GM12878 (cell line): ENCODE measurements at regions not wholly inside any gene's neighbourhood (a gene's known extent, or its start where the extent isn't known, plus 50 kb on each side); places are given as distances from the start of the nearest gene placed in this dataset.

Source experiments
- ATAC-seq: fragments of 200-7000 bp; cut with Tn5 transposase; 3 replicates; pipeline ENCODE4 v1.9.1; 2020; ENCODE audit warnings: mild to moderate bottlenecking, moderate library complexity
- BruUV-seq: library from RNA; stranded (reverse); fragments of 400-500 nt; replicated peaks from 2 replicates; lab custom pipeline; 2021; lab: Mats Ljungman, UMichigan
- CTCF ChIA-PET: fragments of 300-600 bp; sonication (Branson Sonifier 250); formaldehyde crosslinking; extraction: SDS; loops from one replicate; lab custom pipeline; 2021; ENCODE audit warnings: inconsistent platforms; lab: Yijun Ruan, JAX
- POLR2A ChIA-PET: fragments of 350-600 bp; formaldehyde crosslinking; extraction: SDS; loops from one replicate; lab custom pipeline; 2021; ENCODE audit warnings: inconsistent platforms; lab: Charles Lee
- RAD21 ChIA-PET: fragments of 300-600 bp; sonication (Branson Sonifier 250); formaldehyde crosslinking; loops from one replicate; lab custom pipeline; 2023; ENCODE audit warnings: antibody characterized with exemption; ENCODE audit not compliant: unreplicated experiment; lab: Charles Lee
- SMC1A ChIA-PET: fragments of 300-600 bp; sonication (Branson Sonifier 250); formaldehyde crosslinking; loops from one replicate; lab custom pipeline; 2023; ENCODE audit not compliant: unreplicated experiment, uncharacterized antibody; lab: Charles Lee
- DNase-seq: peaks from one replicate; pipeline ENCODE4 v3.0.0-alpha.2; 2011; ENCODE audit warnings: low read depth, low spot score
- FAIRE-seq: peaks from 3 replicates; lab custom pipeline; 2011; peaks lifted over from hg19 to GRCh38; lab: Jason Lieb, UNC
- H2AFZ ChIP-seq: 2 replicates; pipeline ENCODE4 v1.6.0; 2011; ENCODE audit warnings: low read depth, low read length, control low read depth; ENCODE audit not compliant: control insufficient read depth
- H3K27ac ChIP-seq: 2 replicates; pipeline ENCODE4 v1.5.1; 2011; ENCODE audit warnings: control low read depth; ENCODE audit not compliant: control insufficient read depth, insufficient read depth
- H3K27me3 ChIP-seq, 2 experiments: replicated peaks in 1 of 2; 2 replicates each; pipeline versions ENCODE4 v1.6.0 to v1.6.1; 2011; ENCODE audit warnings: low read length in 1 of 2; ENCODE audit not compliant: control insufficient read depth in 2 of 2, insufficient read depth in 2 of 2
- H3K36me3 ChIP-seq, 2 experiments: 2 replicates each; pipeline ENCODE4 v1.5.1; 2011; ENCODE audit warnings: low read length in 1 of 2; ENCODE audit not compliant: control insufficient read depth in 2 of 2, insufficient read depth in 2 of 2
- H3K4me1 ChIP-seq: 2 replicates; pipeline ENCODE4 v1.6.1; 2011; ENCODE audit warnings: mild to moderate bottlenecking, low read length, moderate library complexity, mixed read lengths; ENCODE audit not compliant: control insufficient read depth, insufficient read depth
- H3K4me2 ChIP-seq: 2 replicates; pipeline ENCODE4 v1.6.0; 2011; ENCODE audit warnings: control low read depth; ENCODE audit not compliant: control insufficient read depth, insufficient read depth
- H3K4me3 ChIP-seq: fragments of 200-600 bp; sonication (generic); 2 replicates; pipeline ENCODE4 v1.5.1; 2016
- H3K79me2 ChIP-seq: 2 replicates; pipeline ENCODE4 v1.6.0; 2011; ENCODE audit warnings: low read length; ENCODE audit not compliant: control insufficient read depth, insufficient read depth
- H3K9ac ChIP-seq: 2 replicates; pipeline ENCODE4 v1.8.0; 2011; ENCODE audit warnings: low read length, control low read depth, mixed read lengths; ENCODE audit not compliant: control insufficient read depth, insufficient read depth
- H3K9me3 ChIP-seq: replicated peaks from 3 replicates; pipeline ENCODE4 v1.5.1; 2011; ENCODE audit warnings: mild to moderate bottlenecking, low read length; ENCODE audit not compliant: control insufficient read depth, insufficient read depth
- H4K20me1 ChIP-seq: 2 replicates; pipeline ENCODE4 v1.6.0; 2011; ENCODE audit not compliant: control insufficient read depth, insufficient read depth
- ASH2L ChIP-seq: fragments of 300-600, 200-600 bp; sonication (generic); IDR thresholded peaks from 2 replicates; pipeline ENCODE4 v1.6.1; 2017; ENCODE audit warnings: low read depth, mild to moderate bottlenecking, borderline replicate concordance
- ATF7 ChIP-seq: fragments of 450-650 bp; IDR thresholded peaks from 2 replicates; pipeline ENCODE4 v1.6.1; 2016; ENCODE audit warnings: low read depth, mild to moderate bottlenecking
- EP300 ChIP-seq, 2 experiments: fragments of 150-350 bp in 1 of 2; IDR thresholded peaks; 2 replicates each; pipeline ENCODE4 v1.6.1; 2011 to 2012; ENCODE audit warnings: low read depth in 2 of 2, low read length in 2 of 2, borderline replicate concordance in 1 of 2, improper control_type of control experiment in 1 of 2, inconsistent platforms in 1 of 2; ENCODE audit not compliant: control insufficient read depth in 1 of 2
- GABPA ChIP-seq: IDR thresholded peaks from 2 replicates; pipeline ENCODE4 v1.6.1; 2014; ENCODE audit warnings: antibody characterized with exemption, low read depth, mild to moderate bottlenecking, inconsistent platforms
- IKZF1 ChIP-seq: fragments of 450-650 bp; conservative IDR thresholded peaks from 2 replicates; pipeline ENCODE4 v1.6.1; 2017; ENCODE audit warnings: antibody characterized with exemption, mild to moderate bottlenecking
- MTA3 ChIP-seq: IDR thresholded peaks from 2 replicates; pipeline ENCODE4 v1.6.1; 2012; ENCODE audit warnings: low read length, inconsistent platforms, borderline replicate concordance
- NR2C2 ChIP-seq: IDR thresholded peaks from 2 replicates; pipeline ENCODE4 v1.6.1; 2011; ENCODE audit warnings: borderline replicate concordance, low read depth; ENCODE audit not compliant: control insufficient read depth, insufficient read length
- PAX5 ChIP-seq: IDR thresholded peaks from 2 replicates; pipeline ENCODE4 v1.6.1; 2011; ENCODE audit warnings: low read depth, low read length, borderline replicate concordance
- PAX8 ChIP-seq: fragments of 450-650 bp; IDR thresholded peaks from 2 replicates; pipeline ENCODE4 v1.6.1; 2017; ENCODE audit warnings: mild to moderate bottlenecking, moderate library complexity
- PML ChIP-seq: IDR thresholded peaks from 2 replicates; pipeline ENCODE4 v1.6.1; 2012; ENCODE audit warnings: low read length, inconsistent platforms
- RFX5 ChIP-seq: IDR thresholded peaks from 2 replicates; pipeline ENCODE4 v1.6.1; 2011; ENCODE audit warnings: low read depth, low read length, improper control_type of control experiment
- RUNX3 ChIP-seq: IDR thresholded peaks from 2 replicates; pipeline ENCODE4 v1.6.1; 2012; ENCODE audit warnings: low read length, inconsistent platforms
- SMC3 ChIP-seq: IDR thresholded peaks from 2 replicates; pipeline ENCODE4 v1.6.1; 2011; ENCODE audit warnings: low read length, improper control_type of control experiment, borderline replicate concordance
- SREBF2 ChIP-seq: IDR thresholded peaks from 2 replicates; pipeline ENCODE4 v1.6.1; 2012; ENCODE audit warnings: mild to moderate bottlenecking, low read length
- STAT1 ChIP-seq: fragments of 450-650 bp; conservative IDR thresholded peaks from 2 replicates; pipeline ENCODE4 v1.6.1; 2014; ENCODE audit warnings: antibody characterized with exemption, mild to moderate bottlenecking
- TBL1XR1 ChIP-seq: IDR thresholded peaks from 2 replicates; pipeline ENCODE4 v1.6.1; 2012; ENCODE audit warnings: low read depth, low read length, improper control_type of control experiment
- ZNF384 ChIP-seq: IDR thresholded peaks from 2 replicates; pipeline ENCODE4 v1.6.1; 2012; ENCODE audit warnings: low read depth, mild to moderate bottlenecking, low read length, improper control_type of control experiment, borderline replicate concordance
- WGBS: methylation state at CpG from one replicate; pipeline ENCODE4 v1.1.6; 2016; ENCODE audit warnings: low lambda C conversion rate; ENCODE audit not compliant: insufficient replicate concordance, insufficient coverage; ENCODE audit errors: missing lambda C conversion rate; 5-methylcytosine and 5-hydroxymethylcytosine counted together
- in situ Hi-C: fragments of 300-500 bp; cut with MboI; formaldehyde crosslinking; loops from 9 replicates; pipeline ENCODE4 v1.14.3; 2018; ENCODE audit warnings: mixed read lengths
- intact Hi-C: fragments of 100-400 bp; cut with micrococcal nuclease; formaldehyde crosslinking; loops from one replicate; pipeline ENCODE4 v1.14.2; 2022; ENCODE audit not compliant: unreplicated experiment
- TF ChIP-seq, protein P1 (sequence below): fragments of 450-650 bp; IDR thresholded peaks from 2 replicates; pipeline ENCODE4 v1.6.1; 2017; ENCODE audit warnings: mild to moderate bottlenecking, moderate library complexity
- TF ChIP-seq, protein P2 (sequence below): fragments of 150-350 bp; IDR thresholded peaks from 2 replicates; pipeline ENCODE4 v1.6.1; 2016; ENCODE audit warnings: low read depth, low read length

DNA sequence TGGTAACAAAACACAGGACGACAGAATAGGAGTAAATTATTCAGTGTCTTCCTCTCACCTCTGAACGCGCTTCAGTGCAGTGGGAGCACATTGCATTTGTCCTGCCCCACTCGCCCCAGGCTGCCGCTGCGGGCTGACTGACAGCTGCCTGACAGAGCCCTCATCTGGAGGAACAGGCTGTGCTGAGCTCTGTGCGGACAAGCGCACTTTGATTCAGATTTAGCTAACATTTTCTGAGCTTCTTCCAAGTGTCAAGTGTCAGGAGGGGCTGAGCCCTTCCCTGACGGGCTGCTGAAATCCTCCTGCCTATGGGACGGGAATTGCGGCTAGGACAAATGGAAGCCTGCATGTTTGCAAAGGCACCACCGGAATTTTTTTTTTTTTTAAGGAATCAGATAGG, 383.0 kb upstream of the CDH4 start (continued):
- TF ChIP-seq, protein P1, sequence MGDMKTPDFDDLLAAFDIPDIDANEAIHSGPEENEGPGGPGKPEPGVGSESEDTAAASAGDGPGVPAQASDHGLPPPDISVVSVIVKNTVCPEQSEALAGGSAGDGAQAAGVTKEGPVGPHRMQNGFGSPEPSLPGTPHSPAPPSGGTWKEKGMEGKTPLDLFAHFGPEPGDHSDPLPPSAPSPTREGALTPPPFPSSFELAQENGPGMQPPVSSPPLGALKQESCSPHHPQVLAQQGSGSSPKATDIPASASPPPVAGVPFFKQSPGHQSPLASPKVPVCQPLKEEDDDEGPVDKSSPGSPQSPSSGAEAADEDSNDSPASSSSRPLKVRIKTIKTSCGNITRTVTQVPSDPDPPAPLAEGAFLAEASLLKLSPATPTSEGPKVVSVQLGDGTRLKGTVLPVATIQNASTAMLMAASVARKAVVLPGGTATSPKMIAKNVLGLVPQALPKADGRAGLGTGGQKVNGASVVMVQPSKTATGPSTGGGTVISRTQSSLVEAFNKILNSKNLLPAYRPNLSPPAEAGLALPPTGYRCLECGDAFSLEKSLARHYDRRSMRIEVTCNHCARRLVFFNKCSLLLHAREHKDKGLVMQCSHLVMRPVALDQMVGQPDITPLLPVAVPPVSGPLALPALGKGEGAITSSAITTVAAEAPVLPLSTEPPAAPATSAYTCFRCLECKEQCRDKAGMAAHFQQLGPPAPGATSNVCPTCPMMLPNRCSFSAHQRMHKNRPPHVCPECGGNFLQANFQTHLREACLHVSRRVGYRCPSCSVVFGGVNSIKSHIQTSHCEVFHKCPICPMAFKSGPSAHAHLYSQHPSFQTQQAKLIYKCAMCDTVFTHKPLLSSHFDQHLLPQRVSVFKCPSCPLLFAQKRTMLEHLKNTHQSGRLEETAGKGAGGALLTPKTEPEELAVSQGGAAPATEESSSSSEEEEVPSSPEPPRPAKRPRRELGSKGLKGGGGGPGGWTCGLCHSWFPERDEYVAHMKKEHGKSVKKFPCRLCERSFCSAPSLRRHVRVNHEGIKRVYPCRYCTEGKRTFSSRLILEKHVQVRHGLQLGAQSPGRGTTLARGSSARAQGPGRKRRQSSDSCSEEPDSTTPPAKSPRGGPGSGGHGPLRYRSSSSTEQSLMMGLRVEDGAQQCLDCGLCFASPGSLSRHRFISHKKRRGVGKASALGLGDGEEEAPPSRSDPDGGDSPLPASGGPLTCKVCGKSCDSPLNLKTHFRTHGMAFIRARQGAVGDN, result no peak
- TF ChIP-seq SREBF2 (no peak), PAX5 (no peak), IKZF1 (no peak)

DNA sequence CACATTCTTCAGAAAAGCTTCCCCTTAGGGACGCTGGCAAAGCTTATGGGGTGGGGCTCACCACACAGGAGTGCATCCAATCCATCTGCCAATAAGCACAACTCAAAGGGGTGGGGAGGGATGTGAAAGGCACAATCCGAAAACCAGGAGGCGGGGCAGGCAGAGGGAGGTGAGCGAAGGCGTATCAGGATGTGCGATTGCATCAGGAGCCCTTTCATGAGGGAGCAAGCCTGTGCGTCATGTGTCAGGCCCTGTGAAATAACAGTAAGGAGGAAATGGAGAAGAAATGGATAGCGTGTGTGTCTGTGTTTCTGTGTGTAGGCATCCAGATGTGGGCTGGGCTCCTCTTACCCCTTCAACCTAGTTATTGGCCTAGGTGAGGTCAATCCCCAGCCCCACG, 382.4 kb upstream of the CDH4 start:
- DNase-seq (no peak), ATAC-seq (no peak), FAIRE-seq (no peak)
- SMC1A ChIA-PET, result no interaction called here
- Histone ChIP-seq H3K4me3 (no peak overlapping the region), H4K20me1 (no peaks in the 10 kb centered on the region), H3K9ac (no peak overlapping the region), H3K4me2 (no peak overlapping the region), H3K27me3 (no peaks in the 10 kb centered on the region), H3K4me1 (no peaks in the 10 kb centered on the region), H3K27ac (no peak overlapping the region), H3K36me3 (no peaks in the 10 kb centered on the region), H2AFZ (no peak overlapping the region), H3K79me2 (no peaks in the 10 kb centered on the region), H3K9me3 (no peaks in the 10 kb centered on the region; the same call in 2 of the 3 replicates)
- POLR2A ChIA-PET, result no interaction called here
- intact Hi-C loops, result no loop called here
- in situ Hi-C loops, result no loop called here
- RAD21 ChIA-PET, result no interaction called here
- 39% methylated on average over 9 of the region's 9 CpGs for WGBS
- no TSS peak for BruUV-seq
- CTCF ChIA-PET, result no interaction called here
- no peak for TF ChIP-seq TBL1XR1
- TF ChIP-seq NR2C2, result no peak
- TF ChIP-seq, protein P2, sequence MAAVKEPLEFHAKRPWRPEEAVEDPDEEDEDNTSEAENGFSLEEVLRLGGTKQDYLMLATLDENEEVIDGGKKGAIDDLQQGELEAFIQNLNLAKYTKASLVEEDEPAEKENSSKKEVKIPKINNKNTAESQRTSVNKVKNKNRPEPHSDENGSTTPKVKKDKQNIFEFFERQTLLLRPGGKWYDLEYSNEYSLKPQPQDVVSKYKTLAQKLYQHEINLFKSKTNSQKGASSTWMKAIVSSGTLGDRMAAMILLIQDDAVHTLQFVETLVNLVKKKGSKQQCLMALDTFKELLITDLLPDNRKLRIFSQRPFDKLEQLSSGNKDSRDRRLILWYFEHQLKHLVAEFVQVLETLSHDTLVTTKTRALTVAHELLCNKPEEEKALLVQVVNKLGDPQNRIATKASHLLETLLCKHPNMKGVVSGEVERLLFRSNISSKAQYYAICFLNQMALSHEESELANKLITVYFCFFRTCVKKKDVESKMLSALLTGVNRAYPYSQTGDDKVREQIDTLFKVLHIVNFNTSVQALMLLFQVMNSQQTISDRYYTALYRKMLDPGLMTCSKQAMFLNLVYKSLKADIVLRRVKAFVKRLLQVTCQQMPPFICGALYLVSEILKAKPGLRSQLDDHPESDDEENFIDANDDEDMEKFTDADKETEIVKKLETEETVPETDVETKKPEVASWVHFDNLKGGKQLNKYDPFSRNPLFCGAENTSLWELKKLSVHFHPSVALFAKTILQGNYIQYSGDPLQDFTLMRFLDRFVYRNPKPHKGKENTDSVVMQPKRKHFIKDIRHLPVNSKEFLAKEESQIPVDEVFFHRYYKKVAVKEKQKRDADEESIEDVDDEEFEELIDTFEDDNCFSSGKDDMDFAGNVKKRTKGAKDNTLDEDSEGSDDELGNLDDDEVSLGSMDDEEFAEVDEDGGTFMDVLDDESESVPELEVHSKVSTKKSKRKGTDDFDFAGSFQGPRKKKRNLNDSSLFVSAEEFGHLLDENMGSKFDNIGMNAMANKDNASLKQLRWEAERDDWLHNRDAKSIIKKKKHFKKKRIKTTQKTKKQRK, result no peak
- TF ChIP-seq ASH2L, result no peak
- TF ChIP-seq STAT1, result no peak
- TF ChIP-seq ZNF384, result no peak
- no peak for TF ChIP-seq RFX5
- no peak for TF ChIP-seq PML
- TF ChIP-seq EP300 (IDR thresholded peaks at IDR 0.05; ENCODE audit: borderline replicate concordance in 1 of 2, control insufficient read depth in 1 of 2, low read depth in 2 of 2, low read length in 2 of 2), result no peak
- no peak for TF ChIP-seq MTA3
- TF ChIP-seq SMC3, result no peak
- TF ChIP-seq RUNX3, result no peak
- no peak for TF ChIP-seq PAX8
- no peak for TF ChIP-seq ATF7
- no peak for TF ChIP-seq GABPA
